HG02970 (cell line): ENCODE measurements at regions not wholly inside any gene's neighbourhood (a gene's known extent, or its start where the extent isn't known, plus 50 kb on each side); places are given as distances from the start of the nearest gene placed in this dataset.

Experiments used
- ATAC-seq: cut with Tn5 transposase; IDR thresholded peaks from one replicate; pipeline ENCODE4 v1.9.1; 2021; ENCODE audit warnings: mild to moderate bottlenecking, moderate library complexity, moderate number of reproducible peaks; ENCODE audit not compliant: unreplicated experiment, low FRiP score

- ATAC-seq, result no peak
Measured at GRCh38 chr3:43783987-43784639, 93.4 kb downstream of the ABHD5 start.

- no peak for ATAC-seq
Measured at GRCh38 chr3:43784640-43785011, 93.9 kb downstream of the ABHD5 start.

GRCh38 chr3:43785551-43785950 is 94.8 kb downstream of the ABHD5 start:
- ATAC-seq, result no peak

- no peak for ATAC-seq
Measured at GRCh38 chr3:43786102-43786501, 95.4 kb downstream of the ABHD5 start.

- ATAC-seq, result no peak
Measured at GRCh38 chr3:43786526-43787305, 96.0 kb downstream of the ABHD5 start.

GRCh38 chr3:43787330-43787729 is 96.6 kb downstream of the ABHD5 start:
- no peak for ATAC-seq

- no peak for ATAC-seq
Measured at GRCh38 chr3:43789028-43789427, 98.3 kb downstream of the ABHD5 start.

- ATAC-seq, result no peak
Measured at GRCh38 chr3:43790060-43790459, 99.3 kb downstream of the ABHD5 start.

GRCh38 chr3:43790476-43790875 is 99.7 kb downstream of the ABHD5 start:
- no peak for ATAC-seq

- no peak for ATAC-seq
Measured at GRCh38 chr3:43791246-43791645, 100.5 kb downstream of the ABHD5 start.

- ATAC-seq, result no peak
Measured at GRCh38 chr3:43792904-43793303, 102.2 kb downstream of the ABHD5 start.

GRCh38 chr3:43793648-43794372 is 103.1 kb downstream of the ABHD5 start:
- no peak for ATAC-seq

GRCh38 chr3:43794776-43795175 is 104.0 kb downstream of the ABHD5 start:
- no peak for ATAC-seq

GRCh38 chr3:43795491-43795890 is 104.8 kb downstream of the ABHD5 start:
- no peak for ATAC-seq

- no peak for ATAC-seq
Measured at GRCh38 chr3:43796041-43796596, 105.4 kb downstream of the ABHD5 start.

- no peak for ATAC-seq
Measured at GRCh38 chr3:43797794-43798193, 107.1 kb downstream of the ABHD5 start.

- no peak for ATAC-seq
Measured at GRCh38 chr3:43810797-43811196, 120.1 kb downstream of the ABHD5 start.

- no peak for ATAC-seq
Measured at GRCh38 chr3:43814461-43814860, 123.7 kb downstream of the ABHD5 start.

GRCh38 chr3:43816372-43816771 is 125.6 kb downstream of the ABHD5 start:
- ATAC-seq, result no peak

GRCh38 chr3:43817064-43817463 is 126.3 kb downstream of the ABHD5 start:
- ATAC-seq, result no peak

- ATAC-seq, result no peak
Measured at GRCh38 chr3:43817825-43818224, 127.1 kb downstream of the ABHD5 start.
